Panc1 (cell line): ENCODE measurements at regions not wholly inside any gene's neighbourhood (a gene's known extent, or its start where the extent isn't known, plus 50 kb on each side); places are given as distances from the start of the nearest gene placed in this dataset.

ENCODE experiments used
- ATAC-seq: fragments of 200-7000 bp; cut with Tn5 transposase; 2 replicates; pipeline ENCODE4 v1.9.1; 2020; ENCODE audit warnings: mild to moderate bottlenecking, moderate library complexity
- BruUV-seq: library from RNA; stranded (reverse); fragments of 400-500 nt; replicated peaks from 2 replicates; lab custom pipeline; 2021; lab: Mats Ljungman, UMichigan
- CTCF ChIA-PET: fragments of 300-600 bp; sonication (Branson Sonifier 250); formaldehyde crosslinking; loops from one replicate; lab custom pipeline; 2022; ENCODE audit warnings: antibody characterized with exemption; lab: Charles Lee
- POLR2A ChIA-PET: fragments of 300-600 bp; sonication (Branson Sonifier 250); formaldehyde crosslinking; loops from one replicate; lab custom pipeline; 2022; ENCODE audit warnings: antibody characterized with exemption; lab: Charles Lee
- DNase-seq: peaks from one replicate; pipeline ENCODE4 v3.0.0-alpha.2; 2010; ENCODE audit warnings: low read depth, low spot score
- H3K27ac ChIP-seq: 2 replicates; pipeline ENCODE4 v1.5.1; 2011; ENCODE audit warnings: mild to moderate bottlenecking, low read length, inconsistent platforms
- H3K27me3 ChIP-seq: fragments of 200-500 bp; sonication (Bioruptor generic); 2 replicates; pipeline ENCODE4 v1.6.0; 2014; ENCODE audit warnings: low read length, inconsistent platforms; ENCODE audit not compliant: control insufficient read depth, insufficient read depth
- H3K36me3 ChIP-seq: fragments of 200-500 bp; sonication (Bioruptor generic); 2 replicates; pipeline ENCODE4 v1.5.1; 2014; ENCODE audit warnings: inconsistent platforms, mild to moderate bottlenecking, low read length, moderate library complexity; ENCODE audit not compliant: control insufficient read depth, insufficient read depth
- H3K4me1 ChIP-seq: 2 replicates; pipeline ENCODE4 v1.5.1; 2011; ENCODE audit warnings: inconsistent platforms, mild to moderate bottlenecking, low read length, moderate library complexity; ENCODE audit not compliant: control insufficient read depth, insufficient read depth
- H3K4me3 ChIP-seq, 2 experiments: 2 replicates each; pipeline ENCODE4 v1.5.1; 2011 to 2012; ENCODE audit warnings: low read depth in 2 of 2, low read length in 2 of 2, mild to moderate bottlenecking in 2 of 2, inconsistent platforms in 1 of 2, moderate library complexity in 1 of 2
- H3K9me3 ChIP-seq: fragments of 200-500 bp; sonication (Bioruptor generic); 2 replicates; pipeline ENCODE4 v1.5.1; 2014; ENCODE audit warnings: low read depth, mild to moderate bottlenecking, inconsistent platforms, low read length, moderate library complexity; ENCODE audit not compliant: control insufficient read depth, insufficient read depth
- POLR2AphosphoS5 ChIP-seq: IDR thresholded peaks from 2 replicates; pipeline ENCODE4 v1.6.1; 2012; ENCODE audit warnings: mild to moderate bottlenecking, low read depth, low read length, moderate library complexity
- SIN3A ChIP-seq: IDR thresholded peaks from 2 replicates; pipeline ENCODE4 v1.6.1; 2012; ENCODE audit warnings: low read depth, mild to moderate bottlenecking, low read length, moderate library complexity, borderline replicate concordance; ENCODE audit not compliant: insufficient read depth
- TCF7L2 ChIP-seq: IDR thresholded peaks from 2 replicates; pipeline ENCODE4 v1.6.1; 2011; ENCODE audit warnings: mild to moderate bottlenecking, low read depth, low read length, inconsistent platforms
- in situ Hi-C: cut with HindIII; loops from 2 replicates; pipeline ENCODE4 v1.10.0; 2016; ENCODE audit warnings: low sequenced_read_pairs, low pct_unique_long_range_greater_than_20kb
- intact Hi-C: fragments of 100-400 bp; cut with micrococcal nuclease; formaldehyde crosslinking; loops from one replicate; pipeline ENCODE4 v1.10.0; 2022; ENCODE audit not compliant: unreplicated experiment
- TF ChIP-seq, protein P1 (sequence below): fragments of 450-650 bp; IDR thresholded peaks from 2 replicates; pipeline ENCODE4 v1.5.1; 2017; ENCODE audit warnings: mild to moderate bottlenecking
- TF ChIP-seq, protein P2 (sequence below), 2 experiments: IDR thresholded peaks; 2 replicates each; pipeline ENCODE4 v1.6.1; 2011 to 2012; ENCODE audit warnings: low read depth in 2 of 2, control low read depth in 1 of 2, low read length in 1 of 2, mild to moderate bottlenecking in 1 of 2, moderate library complexity in 1 of 2; ENCODE audit not compliant: insufficient read depth in 1 of 2

DNA sequence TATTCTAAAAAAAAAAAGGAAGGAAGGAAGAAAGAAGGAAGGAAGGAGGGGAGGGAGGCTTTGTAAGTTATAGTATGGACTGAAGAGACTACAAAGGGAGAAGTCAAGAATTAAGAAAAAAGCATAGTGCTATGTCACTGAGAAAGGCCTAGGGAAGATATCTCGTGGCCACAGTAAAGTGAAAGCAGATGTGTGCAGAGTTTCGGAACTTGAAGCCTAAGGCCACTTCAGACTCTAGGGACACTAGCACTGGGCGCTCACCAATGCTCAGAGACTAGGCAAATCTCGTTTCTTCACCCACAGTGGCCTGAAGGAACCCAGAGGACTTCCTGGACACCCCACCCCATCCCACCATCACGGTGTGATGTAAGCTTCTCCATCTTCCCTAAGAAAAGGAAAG, 181.4 kb upstream of the TRPM3 start:
- Histone ChIP-seq H3K4me3 (no peak overlapping the region), H3K27ac (no peak overlapping the region), H3K9me3 (no peaks in the 10 kb centered on the region), H3K36me3 (no peaks in the 10 kb centered on the region), H3K27me3 (no peaks in the 10 kb centered on the region), H3K4me1 (no peaks in the 10 kb centered on the region)
- no peak for ATAC-seq
- intact Hi-C loops = no loop called here
- CTCF ChIA-PET = no interaction called here
- TF ChIP-seq SIN3A (no peak), POLR2AphosphoS5 (no peak), TCF7L2 (no peak)
- TF ChIP-seq, protein P1, sequence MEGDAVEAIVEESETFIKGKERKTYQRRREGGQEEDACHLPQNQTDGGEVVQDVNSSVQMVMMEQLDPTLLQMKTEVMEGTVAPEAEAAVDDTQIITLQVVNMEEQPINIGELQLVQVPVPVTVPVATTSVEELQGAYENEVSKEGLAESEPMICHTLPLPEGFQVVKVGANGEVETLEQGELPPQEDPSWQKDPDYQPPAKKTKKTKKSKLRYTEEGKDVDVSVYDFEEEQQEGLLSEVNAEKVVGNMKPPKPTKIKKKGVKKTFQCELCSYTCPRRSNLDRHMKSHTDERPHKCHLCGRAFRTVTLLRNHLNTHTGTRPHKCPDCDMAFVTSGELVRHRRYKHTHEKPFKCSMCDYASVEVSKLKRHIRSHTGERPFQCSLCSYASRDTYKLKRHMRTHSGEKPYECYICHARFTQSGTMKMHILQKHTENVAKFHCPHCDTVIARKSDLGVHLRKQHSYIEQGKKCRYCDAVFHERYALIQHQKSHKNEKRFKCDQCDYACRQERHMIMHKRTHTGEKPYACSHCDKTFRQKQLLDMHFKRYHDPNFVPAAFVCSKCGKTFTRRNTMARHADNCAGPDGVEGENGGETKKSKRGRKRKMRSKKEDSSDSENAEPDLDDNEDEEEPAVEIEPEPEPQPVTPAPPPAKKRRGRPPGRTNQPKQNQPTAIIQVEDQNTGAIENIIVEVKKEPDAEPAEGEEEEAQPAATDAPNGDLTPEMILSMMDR = no peak
- TF ChIP-seq, protein P2, sequence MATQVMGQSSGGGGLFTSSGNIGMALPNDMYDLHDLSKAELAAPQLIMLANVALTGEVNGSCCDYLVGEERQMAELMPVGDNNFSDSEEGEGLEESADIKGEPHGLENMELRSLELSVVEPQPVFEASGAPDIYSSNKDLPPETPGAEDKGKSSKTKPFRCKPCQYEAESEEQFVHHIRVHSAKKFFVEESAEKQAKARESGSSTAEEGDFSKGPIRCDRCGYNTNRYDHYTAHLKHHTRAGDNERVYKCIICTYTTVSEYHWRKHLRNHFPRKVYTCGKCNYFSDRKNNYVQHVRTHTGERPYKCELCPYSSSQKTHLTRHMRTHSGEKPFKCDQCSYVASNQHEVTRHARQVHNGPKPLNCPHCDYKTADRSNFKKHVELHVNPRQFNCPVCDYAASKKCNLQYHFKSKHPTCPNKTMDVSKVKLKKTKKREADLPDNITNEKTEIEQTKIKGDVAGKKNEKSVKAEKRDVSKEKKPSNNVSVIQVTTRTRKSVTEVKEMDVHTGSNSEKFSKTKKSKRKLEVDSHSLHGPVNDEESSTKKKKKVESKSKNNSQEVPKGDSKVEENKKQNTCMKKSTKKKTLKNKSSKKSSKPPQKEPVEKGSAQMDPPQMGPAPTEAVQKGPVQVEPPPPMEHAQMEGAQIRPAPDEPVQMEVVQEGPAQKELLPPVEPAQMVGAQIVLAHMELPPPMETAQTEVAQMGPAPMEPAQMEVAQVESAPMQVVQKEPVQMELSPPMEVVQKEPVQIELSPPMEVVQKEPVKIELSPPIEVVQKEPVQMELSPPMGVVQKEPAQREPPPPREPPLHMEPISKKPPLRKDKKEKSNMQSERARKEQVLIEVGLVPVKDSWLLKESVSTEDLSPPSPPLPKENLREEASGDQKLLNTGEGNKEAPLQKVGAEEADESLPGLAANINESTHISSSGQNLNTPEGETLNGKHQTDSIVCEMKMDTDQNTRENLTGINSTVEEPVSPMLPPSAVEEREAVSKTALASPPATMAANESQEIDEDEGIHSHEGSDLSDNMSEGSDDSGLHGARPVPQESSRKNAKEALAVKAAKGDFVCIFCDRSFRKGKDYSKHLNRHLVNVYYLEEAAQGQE (IDR thresholded peaks at IDR 0.05; ENCODE audit: insufficient read depth in 1 of 2, low read depth in 2 of 2, low read length in 1 of 2) = no peak
- POLR2A ChIA-PET = no interaction called here
- BruUV-seq = no TSS peak
- in situ Hi-C loops = no loop called here
- DNase-seq = no peak

DNA sequence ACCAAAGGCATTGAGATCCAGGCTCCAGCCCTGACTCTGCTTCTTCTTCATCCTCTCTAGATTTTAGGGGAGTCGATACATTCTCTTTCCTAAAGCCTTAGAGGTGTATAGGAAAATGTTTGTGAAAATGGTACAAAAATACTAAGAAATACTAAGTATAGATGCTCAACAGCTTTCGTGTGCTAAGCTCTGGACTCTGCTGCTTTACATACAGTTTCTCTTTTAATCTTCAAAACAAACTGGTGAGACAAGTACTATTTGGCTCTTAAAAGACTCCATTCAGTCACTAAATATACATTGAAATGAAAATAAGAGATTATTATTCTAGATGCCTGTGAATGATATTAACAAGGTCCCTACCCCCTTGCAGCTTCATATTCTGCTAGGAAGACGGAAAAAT, 174.5 kb upstream of the TRPM3 start:
- DNase-seq = no peak
- ATAC-seq = no peak
- BruUV-seq = no TSS peak
- TF ChIP-seq TCF7L2 = no peak
- TF ChIP-seq POLR2AphosphoS5 = no peak
- TF ChIP-seq, protein P1 = no peak
- TF ChIP-seq, protein P2 (IDR thresholded peaks at IDR 0.05; ENCODE audit: insufficient read depth in 1 of 2, low read depth in 2 of 2, low read length in 1 of 2) = no peak
- no peak for TF ChIP-seq SIN3A
- H3K27ac ChIP-seq = no peak overlapping the region
- no peaks in the 10 kb centered on the region for H3K27me3 ChIP-seq
- in situ Hi-C loops = no loop called here
- ChIA-PET POLR2A (no interaction called here), CTCF (no interaction called here)
- no peaks in the 10 kb centered on the region for H3K36me3 ChIP-seq
- H3K4me1 ChIP-seq = no peaks in the 10 kb centered on the region
- intact Hi-C loops = no loop called here
- no peak overlapping the region for H3K4me3 ChIP-seq
- no peaks in the 10 kb centered on the region for H3K9me3 ChIP-seq
